ENCODE measurements at regions not wholly inside any gene's neighbourhood (a gene's known extent, or its start where the extent isn't known, plus 50 kb on each side); places are given as distances from the start of the nearest gene placed in this dataset.

- TF ChIP-seq CTCF (IDR thresholded peaks at IDR 0.05; ENCODE audit: low read depth, low read length) (no peak), POLR2A (IDR thresholded peaks at IDR 0.05; ENCODE audit: extremely low read depth, insufficient read length) (no peak)
These were observed 144.3 kb upstream of the PRDM1 start for GRCh38 chr6:105941621-105942412.
